H9 (cell line): ENCODE measurements at regions not wholly inside any gene's neighbourhood (a gene's known extent, or its start where the extent isn't known, plus 50 kb on each side); places are given as distances from the start of the nearest gene placed in this dataset.

Source experiments
- DNase-seq: peaks from one replicate; pipeline ENCODE4 v3.0.0-alpha.2; 2017
- H2AFZ ChIP-seq: one replicate; pipeline ENCODE4 v1.6.1; 2013; ENCODE audit warnings: mild to moderate bottlenecking, low read length, control low read depth, moderate library complexity
- H2AK5ac ChIP-seq: 2 replicates; pipeline ENCODE4 v1.6.1; 2013; ENCODE audit warnings: low read length, control low read depth, mixed read lengths; ENCODE audit not compliant: insufficient read length
- H2BK120ac ChIP-seq: one replicate; pipeline ENCODE4 v1.6.1; 2013; ENCODE audit warnings: low read depth, mild to moderate bottlenecking, low read length, control low read depth, inconsistent platforms; ENCODE audit not compliant: poor library complexity, severe bottlenecking
- H2BK12ac ChIP-seq: 2 replicates; pipeline ENCODE4 v1.6.1; 2013; ENCODE audit warnings: low read length, control low read depth, mixed read lengths, low read depth; ENCODE audit not compliant: insufficient read length
- H2BK15ac ChIP-seq: 2 replicates; pipeline ENCODE4 v1.6.1; 2013; ENCODE audit warnings: low read depth, low read length, control low read depth
- H2BK20ac ChIP-seq: one replicate; pipeline ENCODE4 v1.6.1; 2013; ENCODE audit warnings: low read depth, mild to moderate bottlenecking, low read length, control low read depth, inconsistent platforms; ENCODE audit not compliant: poor library complexity, severe bottlenecking
- H2BK5ac ChIP-seq: 2 replicates; pipeline ENCODE4 v1.6.1; 2013; ENCODE audit warnings: low read length, control low read depth, mixed read lengths; ENCODE audit not compliant: insufficient read length
- H3K14ac ChIP-seq: 2 replicates; pipeline ENCODE4 v1.6.1; 2013; ENCODE audit warnings: low read length, control low read depth; ENCODE audit not compliant: insufficient read depth
- H3K18ac ChIP-seq: 2 replicates; pipeline ENCODE4 v1.6.1; 2013; ENCODE audit warnings: low read depth, mild to moderate bottlenecking, mixed read lengths, low read length, control low read depth; ENCODE audit not compliant: insufficient read length
- H3K23ac ChIP-seq: 2 replicates; pipeline ENCODE4 v1.6.1; 2013; ENCODE audit warnings: low read length, control low read depth, mixed read lengths, low read depth; ENCODE audit not compliant: insufficient read length
- H3K23me2 ChIP-seq: 2 replicates; pipeline ENCODE4 v1.6.1; 2013; ENCODE audit warnings: low read depth, mild to moderate bottlenecking, mixed read lengths, low read length, control low read depth; ENCODE audit not compliant: insufficient read length, poor library complexity, severe bottlenecking
- H3K27ac ChIP-seq: 2 replicates; pipeline ENCODE4 v1.5.1; 2013; ENCODE audit warnings: low read length, control low read depth, mixed read lengths, low read depth; ENCODE audit not compliant: insufficient read length
- H3K27me3 ChIP-seq: 2 replicates; pipeline ENCODE4 v1.6.1; 2013; ENCODE audit warnings: low read length, control low read depth, inconsistent platforms; ENCODE audit not compliant: insufficient read depth
- H3K4ac ChIP-seq: 2 replicates; pipeline ENCODE4 v1.6.1; 2013; ENCODE audit warnings: low read depth, mild to moderate bottlenecking, control low read depth, inconsistent platforms, low read length, moderate library complexity
- H3K4me1 ChIP-seq: 2 replicates; pipeline ENCODE4 v1.6.1; 2013; ENCODE audit warnings: low read length, control low read depth, inconsistent platforms; ENCODE audit not compliant: insufficient read depth
- H3K4me2 ChIP-seq: 2 replicates; pipeline ENCODE4 v1.6.1; 2013; ENCODE audit warnings: low read length, control low read depth, mixed read lengths; ENCODE audit not compliant: insufficient read length, insufficient read depth
- H3K56ac ChIP-seq: 2 replicates; pipeline ENCODE4 v1.6.1; 2013; ENCODE audit warnings: low read depth, mild to moderate bottlenecking, mixed read lengths, low read length, control low read depth; ENCODE audit not compliant: insufficient read length
- H3K79me1 ChIP-seq: 2 replicates; pipeline ENCODE4 v1.6.1; 2013; ENCODE audit warnings: low read depth, mild to moderate bottlenecking, moderate library complexity, low read length, control low read depth, inconsistent platforms; ENCODE audit not compliant: insufficient read depth, poor library complexity, severe bottlenecking
- H3K79me2 ChIP-seq: 2 replicates; pipeline ENCODE4 v1.6.1; 2013; ENCODE audit warnings: low read length, control low read depth, inconsistent platforms; ENCODE audit not compliant: insufficient read depth
- H3K9ac ChIP-seq: 2 replicates; pipeline ENCODE4 v1.6.1; 2013; ENCODE audit warnings: low read length, control low read depth, mixed read lengths; ENCODE audit not compliant: insufficient read length; ENCODE audit errors: extremely low read depth
- H3K9me3 ChIP-seq: one replicate; pipeline ENCODE4 v1.6.1; 2013; ENCODE audit warnings: low read depth, low read length, inconsistent platforms; ENCODE audit not compliant: control insufficient read depth
- H3T11ph ChIP-seq: one replicate; pipeline ENCODE4 v1.6.1; 2013; ENCODE audit warnings: mild to moderate bottlenecking, low read length, control low read depth, inconsistent platforms
- H4K20me1 ChIP-seq: one replicate; pipeline ENCODE4 v1.6.1; 2013; ENCODE audit not compliant: control insufficient read depth, insufficient read length, insufficient read depth
- H4K5ac ChIP-seq: 2 replicates; pipeline ENCODE4 v1.6.1; 2013; ENCODE audit warnings: low read depth, mild to moderate bottlenecking, mixed read lengths, low read length, control low read depth; ENCODE audit not compliant: insufficient read length
- H4K8ac ChIP-seq: replicated peaks from 2 replicates; pipeline ENCODE4 v1.6.1; 2013; ENCODE audit warnings: low read length, control low read depth, mixed read lengths, low read depth; ENCODE audit not compliant: insufficient read length
- H4K91ac ChIP-seq: 2 replicates; pipeline ENCODE4 v1.6.1; 2013; ENCODE audit warnings: low read depth, mild to moderate bottlenecking, moderate library complexity, mixed read lengths, low read length, control low read depth; ENCODE audit not compliant: insufficient read length
- H3K27ac Mint-ChIP-seq, 3 experiments: 2 replicates in 2 of 3; 3 replicates in 1 of 3; pipeline ENCODE4 v1.8.0; 2020 to 2021; ENCODE audit warnings: mixed read lengths in 3 of 3, mild to moderate bottlenecking in 1 of 3, moderate library complexity in 1 of 3
- H3K27me3 Mint-ChIP-seq: 2 replicates; pipeline ENCODE4 v1.8.0; 2021; ENCODE audit warnings: low read depth, mild to moderate bottlenecking, moderate library complexity, mixed read lengths
- H3K36me3 Mint-ChIP-seq, 3 experiments: 2 replicates in 2 of 3; 3 replicates in 1 of 3; pipeline ENCODE4 v1.8.0; 2020 to 2021; ENCODE audit warnings: low read depth in 3 of 3, mixed read lengths in 3 of 3; ENCODE audit not compliant: insufficient read depth in 1 of 3
- H3K4me1 Mint-ChIP-seq, 2 experiments: 2 replicates each; pipeline ENCODE4 v1.8.0; 2020; ENCODE audit warnings: mixed read lengths in 2 of 2
- H3K4me3 Mint-ChIP-seq, 2 experiments: 2 replicates in 1 of 2; 3 replicates in 1 of 2; pipeline ENCODE4 v1.8.0; 2020 to 2021; ENCODE audit warnings: mild to moderate bottlenecking in 2 of 2, mixed read lengths in 2 of 2, moderate library complexity in 1 of 2
- H3K9me3 Mint-ChIP-seq, 2 experiments: 2 replicates in 1 of 2; 3 replicates in 1 of 2; pipeline ENCODE4 v1.8.0; 2020; ENCODE audit warnings: mild to moderate bottlenecking in 2 of 2, mixed read lengths in 2 of 2, moderate library complexity in 1 of 2
- CTCF ChIP-seq: fragments of 200-600 bp; sonication (generic); conservative IDR thresholded peaks from 3 replicates; pipeline ENCODE4 v1.8.0; 2021; ENCODE audit warnings: antibody characterized with exemption, mild to moderate bottlenecking
- WGBS: extraction: QIAGEN DNeasy Blood & Tissue Kit; methylation state at CpG from one replicate; pipeline ENCODE4 v1.1.7; 2013; ENCODE audit warnings: missing lambda C conversion rate, low lambda C conversion rate, mixed read lengths; ENCODE audit not compliant: insufficient read length; ENCODE audit errors: extremely low coverage; 5-methylcytosine and 5-hydroxymethylcytosine counted together

DNA sequence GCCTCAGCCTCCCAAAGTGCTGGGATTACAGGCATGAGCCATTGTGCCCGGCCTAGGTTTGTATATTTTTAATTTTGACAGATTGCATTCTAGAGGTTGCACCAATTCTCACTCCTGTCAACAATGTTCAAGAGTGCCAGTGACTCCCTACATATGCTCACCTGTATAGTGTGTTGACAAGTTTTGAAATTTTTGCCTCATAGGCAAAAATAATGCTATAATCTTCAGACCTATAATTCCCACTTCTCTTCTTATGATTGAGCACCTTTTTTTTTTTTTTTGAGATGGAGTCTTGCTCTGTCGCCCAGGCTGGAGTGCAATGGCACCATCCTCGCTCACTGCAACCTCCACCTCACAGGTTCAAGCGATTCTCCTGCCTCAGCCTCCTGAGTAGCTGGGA lies 139.7 kb downstream of the EVX1 start:
- no peak overlapping the region for H2AK5ac ChIP-seq
- H3K23ac ChIP-seq: no peak overlapping the region
- H4K5ac ChIP-seq: no peak overlapping the region
- no peak overlapping the region for H2BK20ac ChIP-seq
- peaks cover 2% of the 10 kb centered on the region for H3K27me3 Mint-ChIP-seq
- H4K20me1 ChIP-seq: no peaks in the 10 kb centered on the region
- H2BK120ac ChIP-seq: no peak overlapping the region
- H3K4me3 Mint-ChIP-seq: no peak overlapping the region
- H3K27ac Mint-ChIP-seq: no peak overlapping the region
- TF ChIP-seq CTCF: no peak
- no peaks in the 10 kb centered on the region for H3K79me1 ChIP-seq
- no peak overlapping the region for H4K91ac ChIP-seq
- H3K23me2 ChIP-seq: no peaks in the 10 kb centered on the region
- H3K79me2 ChIP-seq: no peaks in the 10 kb centered on the region
- H3K4me2 ChIP-seq: no peak overlapping the region
- no peak overlapping the region for H2BK5ac ChIP-seq
- H3K27me3 ChIP-seq: no peaks in the 10 kb centered on the region; the same call in 1 of the 2 replicates
- H3K4me1 ChIP-seq: no peaks in the 10 kb centered on the region
- DNase-seq: no peak
- H2BK15ac ChIP-seq: no peak overlapping the region
- H3K36me3 Mint-ChIP-seq: no peaks in the 10 kb centered on the region; a peak in 1 of 7 replicates
- no peak overlapping the region for H3T11ph ChIP-seq
- no peak overlapping the region for H3K27ac ChIP-seq
- H3K56ac ChIP-seq: no peak overlapping the region
- H3K9ac ChIP-seq: no peak overlapping the region
- H3K14ac ChIP-seq: no peak overlapping the region
- H3K4me1 Mint-ChIP-seq: peaks cover 0 to 3% of the 10 kb centered on the region in 2 experiments; a peak in 1 of 4 replicates
- no peaks in the 10 kb centered on the region for H3K9me3 ChIP-seq
- no peak overlapping the region for H4K8ac ChIP-seq
- H3K18ac ChIP-seq: no peak overlapping the region
- no peak overlapping the region for H3K4ac ChIP-seq
- no CpG with 5 or more reads among the region's 4 CpGs for WGBS
- H2AFZ ChIP-seq: no peak overlapping the region
- H2BK12ac ChIP-seq: no peak overlapping the region
- no peaks in the 10 kb centered on the region for H3K9me3 Mint-ChIP-seq
